Stimulated activated naive B cell treated with anti-CD40 and anti-IgM and Interleukin-4, amounts not matched to agents 10 μg/mL and 1 μg/mL and 100 μg/mL, for 72 hours (primary cell): ENCODE measurements at regions not wholly inside any gene's neighbourhood (a gene's known extent, or its start where the extent isn't known, plus 50 kb on each side); places are given as distances from the start of the nearest gene placed in this dataset.

ENCODE experiments used
- ATAC-seq, 2 donors: fragments of 150-1000 bp; cut with Tn5 transposase; replicated peaks; 2 replicates each; pipeline ENCODE4 v1.10.0; 2021; ENCODE audit warnings: moderate library complexity in 1 of 2
- DNase-seq: peaks from one replicate; pipeline ENCODE4 v3.0.0; 2021
- H3K27ac Mint-ChIP-seq: one replicate; pipeline ENCODE4 v1.8.0; 2022; ENCODE audit warnings: mild to moderate bottlenecking, mixed read lengths
- H3K27me3 Mint-ChIP-seq, 2 donors: one replicate each; pipeline ENCODE4 v1.8.0; 2022; ENCODE audit warnings: mixed read lengths in 2 of 2
- H3K36me3 Mint-ChIP-seq, 2 donors: one replicate each; pipeline ENCODE4 v1.8.0; 2022; ENCODE audit warnings: mixed read lengths in 2 of 2, mild to moderate bottlenecking in 1 of 2
- H3K4me1 Mint-ChIP-seq, 2 donors: one replicate each; pipeline ENCODE4 v1.8.0; 2022; ENCODE audit warnings: mixed read lengths in 2 of 2, mild to moderate bottlenecking in 1 of 2
- H3K4me3 Mint-ChIP-seq, 2 donors: one replicate each; pipeline ENCODE4 v1.8.0; 2022; ENCODE audit warnings: mild to moderate bottlenecking in 2 of 2, mixed read lengths in 2 of 2, moderate library complexity in 1 of 2
- H3K9me3 Mint-ChIP-seq, 2 donors: one replicate each; pipeline ENCODE4 v1.8.0; 2022; ENCODE audit warnings: mixed read lengths in 2 of 2, mild to moderate bottlenecking in 1 of 2

GRCh38 chr14:98350213-98350612 is 921.8 kb downstream of the BCL11B start:
- Mint-ChIP-seq H3K4me3 (no peak overlapping the region), H3K4me1 (no peaks in the 10 kb centered on the region), H3K27ac (no peak overlapping the region), H3K9me3 (peaks cover 3 to 6% of the 10 kb centered on the region in 2 donors), H3K36me3 (no peaks in the 10 kb centered on the region), H3K27me3 (no peaks in the 10 kb centered on the region)
- ATAC-seq (no peak), DNase-seq (no peak)

DNA sequence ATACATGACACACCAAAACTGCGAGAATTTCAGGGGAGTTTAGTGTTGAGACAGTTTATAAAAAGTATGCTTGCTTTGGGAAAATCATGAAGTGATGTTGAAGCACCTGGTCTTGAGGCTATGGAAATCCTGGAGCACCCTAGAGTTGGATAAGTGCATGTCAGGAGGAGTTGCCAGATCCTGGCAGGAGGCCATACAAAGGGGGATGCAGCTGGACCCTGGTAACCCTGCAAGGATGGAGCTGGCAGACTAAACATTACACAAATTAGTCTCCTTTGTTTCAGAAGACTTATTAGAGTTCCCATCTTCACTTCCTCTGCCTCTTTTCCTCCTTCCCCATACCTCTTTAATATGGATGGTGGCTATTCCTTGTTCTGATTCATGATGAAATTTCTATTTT is 907.0 kb downstream of the BCL11B start:
- H3K9me3 Mint-ChIP-seq: peaks cover 8 to 11% of the 10 kb centered on the region in 2 donors
- H3K36me3 Mint-ChIP-seq: no peaks in the 10 kb centered on the region
- H3K4me1 Mint-ChIP-seq: no peaks in the 10 kb centered on the region
- H3K4me3 Mint-ChIP-seq: no peak overlapping the region
- ATAC-seq: no peak
- no peak for DNase-seq
- no peaks in the 10 kb centered on the region for H3K27me3 Mint-ChIP-seq
- no peak overlapping the region for H3K27ac Mint-ChIP-seq

DNA sequence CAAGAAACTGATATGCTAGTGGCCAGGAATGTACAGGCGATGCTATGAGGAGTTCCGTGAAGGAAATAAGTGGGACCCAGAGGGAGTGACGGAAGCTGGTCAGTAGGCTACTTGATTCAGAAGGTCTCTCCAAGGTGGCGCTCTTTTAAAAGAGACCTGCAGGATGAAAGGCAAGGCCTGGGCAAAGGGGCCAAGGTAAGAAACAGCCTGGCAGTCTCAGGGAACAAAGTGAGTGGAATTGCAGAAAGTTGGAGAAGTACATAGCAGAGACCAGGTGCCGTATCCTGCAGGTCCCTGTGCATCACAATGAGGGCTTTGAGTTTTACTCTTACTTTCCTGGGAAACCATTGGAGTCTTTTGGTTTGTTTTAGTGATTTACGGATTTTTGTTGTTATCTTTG is 905.6 kb downstream of the BCL11B start:
- Mint-ChIP-seq H3K9me3 (peaks cover 5% of the 10 kb centered on the region in 2 donors), H3K4me3 (no peak overlapping the region), H3K27me3 (no peaks in the 10 kb centered on the region), H3K4me1 (no peaks in the 10 kb centered on the region), H3K36me3 (no peaks in the 10 kb centered on the region), H3K27ac (no peak overlapping the region)
- DNase-seq (no peak), ATAC-seq (no peak)

DNA sequence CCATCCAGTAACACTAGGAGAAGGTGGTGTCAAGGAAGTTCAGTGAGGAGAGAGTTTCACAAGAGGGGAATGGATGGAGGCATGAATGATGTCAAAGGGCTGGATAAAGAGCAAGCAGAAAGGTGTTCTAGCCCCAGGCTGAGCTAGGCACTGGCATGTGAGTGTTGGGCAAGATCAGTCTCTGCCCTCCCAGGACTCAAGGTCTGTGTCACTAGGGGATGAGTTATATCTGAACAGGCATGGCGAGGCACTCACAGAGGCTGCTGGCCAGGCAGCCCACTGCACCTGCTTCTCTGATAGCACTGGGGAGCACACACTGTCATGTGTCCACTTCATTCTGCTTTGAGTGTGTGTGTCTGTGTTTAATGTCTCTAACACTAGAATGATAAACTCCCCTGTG is 903.8 kb downstream of the BCL11B start:
- no peak overlapping the region for H3K27ac Mint-ChIP-seq
- H3K4me1 Mint-ChIP-seq: no peaks in the 10 kb centered on the region
- no peaks in the 10 kb centered on the region for H3K36me3 Mint-ChIP-seq

GRCh38 chr14:98368916-98369315 is 903.1 kb downstream of the BCL11B start:
- DNase-seq (no peak), ATAC-seq (no peak)
- no peak overlapping the region for H3K27ac Mint-ChIP-seq
- H3K27me3 Mint-ChIP-seq: no peaks in the 10 kb centered on the region
- no peaks in the 10 kb centered on the region for H3K4me1 Mint-ChIP-seq
- H3K9me3 Mint-ChIP-seq: peaks cover 4 to 5% of the 10 kb centered on the region in 2 donors
- no peak overlapping the region for H3K4me3 Mint-ChIP-seq
- H3K36me3 Mint-ChIP-seq: no peaks in the 10 kb centered on the region

More for the DNA sequence above, 903.8 kb downstream of the BCL11B start:
- ATAC-seq (no peak), DNase-seq (no peak)
- peaks cover 5% of the 10 kb centered on the region in 2 donors for H3K9me3 Mint-ChIP-seq
- no peaks in the 10 kb centered on the region for H3K27me3 Mint-ChIP-seq
- H3K4me3 Mint-ChIP-seq: no peak overlapping the region

DNA sequence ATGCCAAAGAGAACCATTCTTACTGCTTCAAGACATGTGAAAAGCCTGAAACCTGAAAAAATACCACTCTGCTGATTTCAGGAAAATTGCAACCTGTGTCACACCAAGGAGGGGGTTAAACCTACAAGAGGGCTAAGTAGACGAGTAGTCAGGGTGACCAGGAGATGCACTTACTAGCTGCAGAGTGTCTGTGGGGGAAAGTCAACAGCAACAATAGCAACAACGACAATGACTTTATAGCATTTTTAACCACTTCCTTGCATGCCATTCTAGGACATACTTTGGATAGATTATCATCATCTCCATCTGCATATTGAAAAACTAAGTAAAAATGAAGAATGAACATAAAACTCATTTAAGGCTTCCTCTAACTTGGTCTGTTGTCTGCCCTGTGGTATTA is 902.7 kb downstream of the BCL11B start:
- no peaks in the 10 kb centered on the region for H3K4me1 Mint-ChIP-seq
- no peak overlapping the region for H3K27ac Mint-ChIP-seq
- H3K36me3 Mint-ChIP-seq: no peaks in the 10 kb centered on the region
- H3K27me3 Mint-ChIP-seq: no peaks in the 10 kb centered on the region
- H3K9me3 Mint-ChIP-seq: peaks cover 4 to 5% of the 10 kb centered on the region in 2 donors
- no peak overlapping the region for H3K4me3 Mint-ChIP-seq
- DNase-seq (no peak), ATAC-seq (no peak)

GRCh38 chr14:98370352-98370751 is 901.6 kb downstream of the BCL11B start:
- no peak overlapping the region for H3K4me3 Mint-ChIP-seq
- H3K9me3 Mint-ChIP-seq: peaks cover 4 to 5% of the 10 kb centered on the region in 2 donors
- no peak for DNase-seq
- H3K27me3 Mint-ChIP-seq: no peaks in the 10 kb centered on the region
- no peaks in the 10 kb centered on the region for H3K4me1 Mint-ChIP-seq
- H3K36me3 Mint-ChIP-seq: no peaks in the 10 kb centered on the region
- no peak overlapping the region for H3K27ac Mint-ChIP-seq
- no peak for ATAC-seq

- Mint-ChIP-seq H3K36me3 (no peaks in the 10 kb centered on the region), H3K4me1 (no peaks in the 10 kb centered on the region), H3K27ac (no peak overlapping the region), H3K4me3 (no peak overlapping the region), H3K9me3 (peaks cover 4 to 5% of the 10 kb centered on the region in 2 donors), H3K27me3 (no peaks in the 10 kb centered on the region)
- ATAC-seq (no peak), DNase-seq (no peak)
Observed at GRCh38 chr14:98371141-98371540, 900.9 kb downstream of the BCL11B start.

- no peak overlapping the region for H3K27ac Mint-ChIP-seq
- ATAC-seq (no peak), DNase-seq (no peak)
- H3K4me3 Mint-ChIP-seq: no peak overlapping the region
- peaks cover 2 to 5% of the 10 kb centered on the region in 2 donors for H3K9me3 Mint-ChIP-seq
- no peaks in the 10 kb centered on the region for H3K27me3 Mint-ChIP-seq
- H3K36me3 Mint-ChIP-seq: no peaks in the 10 kb centered on the region
- no peaks in the 10 kb centered on the region for H3K4me1 Mint-ChIP-seq
Observed at GRCh38 chr14:98374136-98374535, 897.9 kb downstream of the BCL11B start.

- no peaks in the 10 kb centered on the region for H3K36me3 Mint-ChIP-seq
- H3K4me3 Mint-ChIP-seq: no peak overlapping the region
- H3K4me1 Mint-ChIP-seq: no peaks in the 10 kb centered on the region
- H3K27ac Mint-ChIP-seq: no peak overlapping the region
- ATAC-seq (no peak), DNase-seq (no peak)
- H3K27me3 Mint-ChIP-seq: no peaks in the 10 kb centered on the region
- H3K9me3 Mint-ChIP-seq: peaks cover 0 to 4% of the 10 kb centered on the region in 2 donors
Observed at GRCh38 chr14:98375566-98375965, 896.4 kb downstream of the BCL11B start.

DNA sequence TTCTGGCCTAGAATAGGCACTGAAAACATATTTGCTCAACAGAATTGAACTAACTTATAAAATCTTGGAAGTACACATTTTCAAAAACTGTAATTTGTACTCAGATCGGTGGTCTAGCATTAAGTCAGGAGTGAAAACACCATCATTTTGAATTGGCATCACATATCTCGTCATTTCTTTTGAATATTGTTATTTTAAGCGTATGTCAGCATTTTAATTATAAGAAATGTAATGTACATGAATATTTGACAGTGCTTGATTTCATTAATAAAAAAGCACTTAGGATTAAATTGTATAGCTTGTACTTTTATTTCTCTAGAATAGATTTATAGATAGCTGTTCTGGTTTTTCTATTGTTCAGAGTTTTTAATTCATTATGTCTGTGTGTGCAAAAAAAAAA is 892.2 kb downstream of the BCL11B start:
- ATAC-seq: no peak
- H3K9me3 Mint-ChIP-seq: peaks cover 3 to 15% of the 10 kb centered on the region in 2 donors
- H3K36me3 Mint-ChIP-seq: no peaks in the 10 kb centered on the region
- H3K4me3 Mint-ChIP-seq: no peak overlapping the region
- H3K27ac Mint-ChIP-seq: no peak overlapping the region
- no peaks in the 10 kb centered on the region for H3K4me1 Mint-ChIP-seq
- DNase-seq: no peak
- H3K27me3 Mint-ChIP-seq: no peaks in the 10 kb centered on the region

GRCh38 chr14:98382662-98383061 is 889.3 kb downstream of the BCL11B start:
- Mint-ChIP-seq H3K4me3 (no peak overlapping the region), H3K27ac (no peak overlapping the region), H3K4me1 (no peaks in the 10 kb centered on the region), H3K9me3 (peaks cover 3 to 15% of the 10 kb centered on the region in 2 donors), H3K27me3 (no peaks in the 10 kb centered on the region), H3K36me3 (no peaks in the 10 kb centered on the region)
- no peak for ATAC-seq
- DNase-seq: no peak

DNA sequence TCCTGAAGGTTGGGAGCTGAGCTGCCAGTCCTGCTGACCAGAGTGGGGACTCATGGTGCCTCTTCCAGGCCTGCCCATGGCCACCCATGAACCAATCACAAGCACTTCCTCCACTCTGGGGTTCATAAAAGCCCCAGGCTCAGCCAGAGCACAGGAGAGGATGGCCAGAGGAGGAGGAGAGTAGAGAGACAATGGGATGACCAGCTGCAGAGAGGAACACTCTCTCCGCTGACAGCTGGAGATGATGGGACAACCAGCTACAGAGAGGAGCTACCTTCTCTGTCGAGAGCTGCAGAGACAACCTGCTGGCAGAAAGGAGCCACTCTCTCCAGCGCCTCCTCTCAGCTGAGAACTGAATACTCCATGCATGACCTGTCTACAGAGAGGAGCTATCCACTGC is 886.1 kb downstream of the BCL11B start:
- Mint-ChIP-seq H3K4me3 (no peak overlapping the region), H3K36me3 (no peaks in the 10 kb centered on the region), H3K27me3 (no peaks in the 10 kb centered on the region), H3K27ac (no peak overlapping the region), H3K9me3 (peaks cover 3 to 12% of the 10 kb centered on the region in 2 donors), H3K4me1 (no peaks in the 10 kb centered on the region)
- ATAC-seq: no peak
- DNase-seq: no peak

GRCh38 chr14:98391061-98391460 is 880.9 kb downstream of the BCL11B start:
- no peak overlapping the region for H3K27ac Mint-ChIP-seq
- no peak for ATAC-seq

GRCh38 chr14:98393527-98393926 is 878.5 kb downstream of the BCL11B start:
- no peaks in the 10 kb centered on the region for H3K36me3 Mint-ChIP-seq
- no peak overlapping the region for H3K27ac Mint-ChIP-seq
- DNase-seq: no peak

More at GRCh38 chr14:98391061-98391460, 880.9 kb downstream of the BCL11B start:
- Mint-ChIP-seq H3K9me3 (no peaks in the 10 kb centered on the region), H3K4me3 (no peak overlapping the region), H3K36me3 (no peaks in the 10 kb centered on the region), H3K4me1 (no peaks in the 10 kb centered on the region), H3K27me3 (no peaks in the 10 kb centered on the region)
- no peak for DNase-seq

DNA sequence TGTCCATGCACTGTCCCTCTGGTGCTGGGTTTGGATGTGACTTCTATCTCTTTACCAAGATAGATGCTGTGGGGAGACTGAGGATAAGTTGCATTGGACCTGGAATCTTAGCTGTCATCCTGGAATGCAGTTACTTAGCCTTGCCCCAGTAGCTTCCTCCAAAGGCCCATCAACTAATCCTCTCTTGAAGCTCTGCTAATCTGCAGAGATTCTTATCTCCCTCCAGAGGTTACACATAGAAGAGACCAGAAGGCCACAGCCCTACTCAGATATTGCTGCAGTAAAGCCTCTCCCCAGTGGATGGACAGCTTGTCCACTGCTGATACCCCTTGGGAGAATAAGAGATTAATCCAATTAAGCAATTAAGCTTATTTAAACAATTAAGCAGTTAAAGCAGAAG is 867.2 kb downstream of the BCL11B start:
- no peaks in the 10 kb centered on the region for H3K4me1 Mint-ChIP-seq
- H3K4me3 Mint-ChIP-seq: no peak overlapping the region
- no peak for DNase-seq
- peaks cover 0 to 6% of the 10 kb centered on the region in 2 donors for H3K9me3 Mint-ChIP-seq
- no peak for ATAC-seq
- no peaks in the 10 kb centered on the region for H3K36me3 Mint-ChIP-seq
- no peaks in the 10 kb centered on the region for H3K27me3 Mint-ChIP-seq
- no peak overlapping the region for H3K27ac Mint-ChIP-seq

More at GRCh38 chr14:98393527-98393926, 878.5 kb downstream of the BCL11B start:
- H3K9me3 Mint-ChIP-seq: peaks cover 1 to 4% of the 10 kb centered on the region in 2 donors
- no peak overlapping the region for H3K4me3 Mint-ChIP-seq
- no peaks in the 10 kb centered on the region for H3K4me1 Mint-ChIP-seq
- ATAC-seq: no peak
- no peaks in the 10 kb centered on the region for H3K27me3 Mint-ChIP-seq
